K562 (cell line): ENCODE measurements at regions not wholly inside any gene's neighbourhood (a gene's known extent, or its start where the extent isn't known, plus 50 kb on each side); places are given as distances from the start of the nearest gene placed in this dataset.

Source experiments
- ATAC-seq: fragments of 200-7000 bp; cut with Tn5 transposase; 3 replicates; pipeline ENCODE4 v1.9.1; 2020; ENCODE audit warnings: moderate library complexity
- BruUV-seq: library from RNA; stranded (reverse); fragments of 400-500 nt; replicated peaks from 2 replicates; lab custom pipeline; 2021; lab: Mats Ljungman, UMichigan
- CTCF ChIA-PET: fragments of 300-600 bp; formaldehyde crosslinking; extraction: SDS; loops from one replicate; lab custom pipeline; 2021; ENCODE audit warnings: low intra/inter-chr PET ratio; lab: Yijun Ruan, JAX
- POLR2A ChIA-PET: fragments of 300-600, 350-650 bp; sonication (Branson Sonifier 250); formaldehyde crosslinking; extraction: SDS; loops from one replicate; lab custom pipeline; 2021; ENCODE audit warnings: antibody characterized with exemption, inconsistent platforms; lab: Yijun Ruan, JAX
- DNase-seq, 4 experiments: peaks; one replicate each; pipeline versions ENCODE4 v3.0.0 to v3.0.0-alpha.2; 2011 to 2018; ENCODE audit warnings: low spot score in 3 of 4, mixed read lengths in 3 of 4; ENCODE audit errors: extremely low read depth in 1 of 4
- FAIRE-seq: peaks from 2 replicates; lab custom pipeline; 2011; peaks lifted over from hg19 to GRCh38; lab: Jason Lieb, UNC
- H2AFZ ChIP-seq: 2 replicates; pipeline ENCODE4 v1.6.0; 2011; ENCODE audit warnings: low read depth, low read length, control low read depth, inconsistent platforms
- H3K27ac ChIP-seq: fragments of 200-600 bp; 3 replicates; pipeline ENCODE4 v1.8.0; 2011; ENCODE audit warnings: low read depth, mild to moderate bottlenecking, control low read depth, inconsistent platforms, low read length, moderate library complexity, mixed read lengths; ENCODE audit errors: extremely low read depth
- H3K27me3 ChIP-seq, 2 experiments: fragments of 300-600 bp in 1 of 2; 2 replicates in 1 of 2; 3 replicates in 1 of 2; pipeline versions ENCODE4 v1.6.0 to v1.8.0; 2011; ENCODE audit warnings: inconsistent platforms in 2 of 2, low read length in 2 of 2, mild to moderate bottlenecking in 1 of 2, mixed read lengths in 1 of 2, moderate library complexity in 1 of 2; ENCODE audit not compliant: control insufficient read depth in 2 of 2, insufficient read depth in 2 of 2
- H3K36me3 ChIP-seq: fragments of 300-600 bp; 3 replicates; pipeline ENCODE4 v1.8.0; 2011; ENCODE audit warnings: mild to moderate bottlenecking, low read length, inconsistent platforms; ENCODE audit not compliant: control insufficient read depth, insufficient read depth
- H3K4me1 ChIP-seq, 2 experiments: fragments of 200-600 bp in 1 of 2; replicated peaks in 1 of 2; 2 replicates in 1 of 2; 3 replicates in 1 of 2; pipeline versions ENCODE4 v1.5.1 to v1.8.0; 2011; ENCODE audit warnings: inconsistent platforms in 2 of 2, low read length in 2 of 2, mild to moderate bottlenecking in 1 of 2, mixed read lengths in 1 of 2, moderate library complexity in 1 of 2; ENCODE audit not compliant: control insufficient read depth in 2 of 2, insufficient read depth in 2 of 2
- H3K4me2 ChIP-seq: 2 replicates; pipeline ENCODE4 v1.6.1; 2011; ENCODE audit warnings: low read length, control low read depth, inconsistent platforms, mixed read lengths; ENCODE audit not compliant: insufficient read depth
- H3K4me3 ChIP-seq: fragments of 200-600 bp; sonication (generic), shearing (Covaris generic); 2 replicates; pipeline ENCODE4 v1.5.1; 2016; ENCODE audit warnings: control low read depth, inconsistent platforms
- H3K79me2 ChIP-seq: fragments of 200-600 bp; 3 replicates; pipeline ENCODE4 v1.8.0; 2011; ENCODE audit warnings: low read length, inconsistent platforms; ENCODE audit not compliant: control insufficient read depth, insufficient read depth
- H3K9ac ChIP-seq, 2 experiments: 2 replicates each; pipeline versions ENCODE4 v1.6.0 to v1.6.1; 2011; ENCODE audit warnings: low read depth in 2 of 2, low read length in 2 of 2, control low read depth in 1 of 2, inconsistent platforms in 1 of 2, mild to moderate bottlenecking in 1 of 2, mixed read lengths in 1 of 2; ENCODE audit not compliant: insufficient read depth in 1 of 2
- H3K9me1 ChIP-seq: one replicate; pipeline ENCODE4 v1.6.0; 2011; ENCODE audit warnings: inconsistent platforms, mild to moderate bottlenecking, low read length, moderate library complexity; ENCODE audit not compliant: control insufficient read depth, insufficient read depth
- H3K9me3 ChIP-seq: replicated peaks from 2 replicates; pipeline ENCODE4 v1.5.1; 2011; ENCODE audit warnings: low read depth, low read length, inconsistent platforms; ENCODE audit not compliant: control insufficient read depth, insufficient read depth
- H4K20me1 ChIP-seq: replicated peaks from 2 replicates; pipeline ENCODE4 v1.6.1; 2011; ENCODE audit warnings: low read length, inconsistent platforms, mixed read lengths; ENCODE audit not compliant: control insufficient read depth, insufficient read depth
- FOS ChIP-seq: IDR thresholded peaks from 3 replicates; pipeline ENCODE4 v1.6.1; 2011; ENCODE audit not compliant: insufficient read length; ENCODE audit errors: extremely low read depth
- KLF6 ChIP-seq: fragments of 250-450 bp; sonication (Bioruptor Pico); IDR thresholded peaks from 2 replicates; pipeline ENCODE4 v1.4.0; 2020; ENCODE audit warnings: mild to moderate bottlenecking, moderate library complexity, borderline replicate concordance
- NFYB ChIP-seq: IDR thresholded peaks from 2 replicates; pipeline ENCODE4 v1.6.1; 2011; ENCODE audit warnings: mild to moderate bottlenecking, moderate library complexity; ENCODE audit not compliant: insufficient read length; ENCODE audit errors: extremely low read depth
- RAD51 ChIP-seq: fragments of 450-650 bp; IDR thresholded peaks from 2 replicates; pipeline ENCODE4 v1.7.1; 2016; ENCODE audit warnings: low read depth, mild to moderate bottlenecking, borderline replicate concordance
- USF1 ChIP-seq: sonication (generic); formaldehyde crosslinking; IDR thresholded peaks from 2 replicates; pipeline ENCODE4 v1.9.0; 2022; ENCODE audit warnings: mild to moderate bottlenecking, missing genetic modification reagents
- USF2 ChIP-seq: sonication (generic); formaldehyde crosslinking; IDR thresholded peaks from 2 replicates; pipeline ENCODE4 v1.5.0; 2020; ENCODE audit warnings: missing genetic modification reagents
- ZNF518B ChIP-seq: fragments of 250-450 bp; sonication (Bioruptor Pico); IDR thresholded peaks from 2 replicates; pipeline ENCODE4 v1.5.0; 2021; ENCODE audit warnings: mild to moderate bottlenecking, moderate library complexity
- WGBS: fragments of 100-300 bp; shearing (Covaris generic); methylation state at CpG from one replicate; pipeline ENCODE4 v1.1.6; 2016; ENCODE audit warnings: low coverage, mixed read lengths; ENCODE audit not compliant: insufficient coverage; ENCODE audit errors: missing lambda C conversion rate; 5-methylcytosine and 5-hydroxymethylcytosine counted together
- in situ Hi-C: fragments of 300-500 bp; cut with MboI; formaldehyde crosslinking; loops from 4 replicates; pipeline ENCODE4 v1.15.0; 2018; ENCODE audit warnings: inconsistent platforms, mixed read lengths
- intact Hi-C: fragments of 100-400 bp; cut with micrococcal nuclease; formaldehyde crosslinking; loops from 2 replicates; pipeline ENCODE4 v1.14.2; 2022

GRCh38 chr12:127351481-127352010, 915.4 kb upstream of the TMEM132C start:
- in situ Hi-C loops, result no loop called here
- 2% methylated on average over 11 of the region's 11 CpGs for WGBS
- ATAC-seq, result peak; percentile 74
- POLR2A ChIA-PET, result no interaction called here
- CTCF ChIA-PET, result no interaction called here
- Histone ChIP-seq H3K36me3 (no peaks in the 10 kb centered on the region), H3K9me1 (no peaks in the 10 kb centered on the region), H3K27ac (no peak overlapping the region), H3K9me3 (no peaks in the 10 kb centered on the region), H3K4me2 (no peak overlapping the region), H4K20me1 (no peaks in the 10 kb centered on the region), H3K79me2 (no peaks in the 10 kb centered on the region), H3K4me1 (no peaks in the 10 kb centered on the region), H3K4me3 (no peak overlapping the region), H3K9ac (no peak overlapping the region), H2AFZ (no peak overlapping the region), H3K27me3 (no peaks in the 10 kb centered on the region)
- peak in 3 of 4 experiments; percentile 21 to 35 (median 22) for DNase-seq
- TF ChIP-seq FOS (peak; percentile 4), USF2 (CRISPR knock-in tag) (peak; percentile 74), KLF6 (CRISPR knock-in tag) (no peak), USF1 (CRISPR knock-in tag) (peak; percentile 47), RAD51 (peak; percentile 46; the same call in 1 of the 2 replicates), NFYB (peak; percentile 17), ZNF518B (CRISPR knock-in tag) (no peak)
- BruUV-seq, result no TSS peak
- FAIRE-seq, result no peak
- intact Hi-C loops, result no loop called here
